GM18519 (cell line): ENCODE measurements at regions not wholly inside any gene's neighbourhood (a gene's known extent, or its start where the extent isn't known, plus 50 kb on each side); places are given as distances from the start of the nearest gene placed in this dataset.

Experiments used
- ATAC-seq: cut with Tn5 transposase; IDR thresholded peaks from one replicate; pipeline ENCODE4 v1.9.1; 2021; ENCODE audit warnings: mild to moderate bottlenecking, moderate library complexity; ENCODE audit not compliant: unreplicated experiment, low FRiP score

GRCh38 chr7:41633690-41634089 lies 69.2 kb downstream of the INHBA start:
- no peak for ATAC-seq

- peak; percentile 75 for ATAC-seq
These were observed 72.1 kb downstream of the INHBA start for GRCh38 chr7:41630741-41631140.

GRCh38 chr7:41629711-41630111 lies 73.2 kb downstream of the INHBA start:
- ATAC-seq: no peak

GRCh38 chr7:41628901-41629300 lies 74.0 kb downstream of the INHBA start:
- ATAC-seq: no peak

GRCh38 chr7:41627645-41628298 lies 75.1 kb downstream of the INHBA start:
- ATAC-seq: no peak

GRCh38 chr7:41624818-41625217 lies 78.1 kb downstream of the INHBA start:
- ATAC-seq: no peak

GRCh38 chr7:41621953-41622831 lies 80.7 kb downstream of the INHBA start:
- no peak for ATAC-seq

GRCh38 chr7:41617987-41618386 lies 84.9 kb downstream of the INHBA start:
- no peak for ATAC-seq

- no peak for ATAC-seq
These were observed 90.1 kb downstream of the INHBA start for GRCh38 chr7:41612798-41613197.

GRCh38 chr7:41612386-41612785 lies 90.5 kb downstream of the INHBA start:
- ATAC-seq: no peak

GRCh38 chr7:41608447-41608846 lies 94.4 kb downstream of the INHBA start:
- no peak for ATAC-seq

- no peak for ATAC-seq
These were observed 98.9 kb downstream of the INHBA start for GRCh38 chr7:41603985-41604384.

GRCh38 chr7:41599760-41600159 lies 103.1 kb downstream of the INHBA start:
- ATAC-seq: no peak

GRCh38 chr7:41592794-41593193 lies 110.1 kb downstream of the INHBA start:
- no peak for ATAC-seq

- no peak for ATAC-seq
These were observed 110.7 kb downstream of the INHBA start for GRCh38 chr7:41592236-41592635.

GRCh38 chr7:41590986-41591385 lies 111.9 kb downstream of the INHBA start:
- ATAC-seq: no peak

GRCh38 chr7:41588341-41588740 lies 114.5 kb downstream of the INHBA start:
- ATAC-seq: no peak

- ATAC-seq: no peak
These were observed 115.8 kb downstream of the INHBA start for GRCh38 chr7:41586931-41587640.

GRCh38 chr7:41584746-41585145 lies 118.1 kb downstream of the INHBA start:
- ATAC-seq: no peak

- no peak for ATAC-seq
These were observed 120.8 kb downstream of the INHBA start for GRCh38 chr7:41582116-41582515.

- ATAC-seq: no peak
These were observed 121.8 kb downstream of the INHBA start for GRCh38 chr7:41581041-41581440.
